GM13976 (cell line): ENCODE measurements at regions not wholly inside any gene's neighbourhood (a gene's known extent, or its start where the extent isn't known, plus 50 kb on each side); places are given as distances from the start of the nearest gene placed in this dataset.

Experiments
- DNase-seq: peaks from one replicate; pipeline ENCODE4 v3.0.0; 2012; ENCODE audit warnings: low spot score
- in situ Hi-C: fragments of 300-500 bp; cut with MboI; formaldehyde crosslinking; loops from one replicate; pipeline ENCODE4 v1.12.0; 2022; ENCODE audit warnings: low sequenced_read_pairs, mixed read lengths, inconsistent platforms; ENCODE audit not compliant: unreplicated experiment
- TF ChIP-seq, protein P1 (sequence below): IDR thresholded peaks from 2 replicates; pipeline ENCODE4 v1.5.1; 2012; ENCODE audit warnings: borderline replicate concordance, mild to moderate bottlenecking; ENCODE audit not compliant: insufficient read depth; ENCODE audit errors: extremely low read depth, missing control alignments, control extremely low read depth

DNA sequence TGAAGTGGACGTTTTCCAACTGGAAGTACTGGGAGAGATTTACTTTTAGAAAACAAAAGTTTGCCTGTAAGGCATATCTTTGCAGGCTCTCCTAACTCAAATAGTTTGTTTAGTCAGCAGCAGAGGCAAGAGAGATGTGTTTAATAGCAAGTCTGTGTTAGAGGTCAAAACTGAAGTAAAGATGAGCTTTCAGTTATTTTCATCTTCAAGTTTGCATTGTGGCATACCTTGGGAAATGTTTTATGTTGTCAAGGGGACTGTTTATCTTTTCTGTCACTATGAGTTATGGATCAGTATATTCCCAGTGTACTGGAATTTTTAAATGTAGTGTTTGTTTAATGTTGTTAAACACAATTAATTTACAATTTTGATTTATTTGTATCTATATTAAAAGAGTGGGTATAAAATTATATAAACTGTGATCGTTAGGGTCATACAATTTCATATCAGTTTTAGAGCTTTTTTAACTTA, 169.7 kb upstream of the PPP1R3A start:
- TF ChIP-seq, protein P1, sequence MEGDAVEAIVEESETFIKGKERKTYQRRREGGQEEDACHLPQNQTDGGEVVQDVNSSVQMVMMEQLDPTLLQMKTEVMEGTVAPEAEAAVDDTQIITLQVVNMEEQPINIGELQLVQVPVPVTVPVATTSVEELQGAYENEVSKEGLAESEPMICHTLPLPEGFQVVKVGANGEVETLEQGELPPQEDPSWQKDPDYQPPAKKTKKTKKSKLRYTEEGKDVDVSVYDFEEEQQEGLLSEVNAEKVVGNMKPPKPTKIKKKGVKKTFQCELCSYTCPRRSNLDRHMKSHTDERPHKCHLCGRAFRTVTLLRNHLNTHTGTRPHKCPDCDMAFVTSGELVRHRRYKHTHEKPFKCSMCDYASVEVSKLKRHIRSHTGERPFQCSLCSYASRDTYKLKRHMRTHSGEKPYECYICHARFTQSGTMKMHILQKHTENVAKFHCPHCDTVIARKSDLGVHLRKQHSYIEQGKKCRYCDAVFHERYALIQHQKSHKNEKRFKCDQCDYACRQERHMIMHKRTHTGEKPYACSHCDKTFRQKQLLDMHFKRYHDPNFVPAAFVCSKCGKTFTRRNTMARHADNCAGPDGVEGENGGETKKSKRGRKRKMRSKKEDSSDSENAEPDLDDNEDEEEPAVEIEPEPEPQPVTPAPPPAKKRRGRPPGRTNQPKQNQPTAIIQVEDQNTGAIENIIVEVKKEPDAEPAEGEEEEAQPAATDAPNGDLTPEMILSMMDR, result no peak
- DNase-seq, result no peak
- in situ Hi-C loops, result no loop called here

DNA sequence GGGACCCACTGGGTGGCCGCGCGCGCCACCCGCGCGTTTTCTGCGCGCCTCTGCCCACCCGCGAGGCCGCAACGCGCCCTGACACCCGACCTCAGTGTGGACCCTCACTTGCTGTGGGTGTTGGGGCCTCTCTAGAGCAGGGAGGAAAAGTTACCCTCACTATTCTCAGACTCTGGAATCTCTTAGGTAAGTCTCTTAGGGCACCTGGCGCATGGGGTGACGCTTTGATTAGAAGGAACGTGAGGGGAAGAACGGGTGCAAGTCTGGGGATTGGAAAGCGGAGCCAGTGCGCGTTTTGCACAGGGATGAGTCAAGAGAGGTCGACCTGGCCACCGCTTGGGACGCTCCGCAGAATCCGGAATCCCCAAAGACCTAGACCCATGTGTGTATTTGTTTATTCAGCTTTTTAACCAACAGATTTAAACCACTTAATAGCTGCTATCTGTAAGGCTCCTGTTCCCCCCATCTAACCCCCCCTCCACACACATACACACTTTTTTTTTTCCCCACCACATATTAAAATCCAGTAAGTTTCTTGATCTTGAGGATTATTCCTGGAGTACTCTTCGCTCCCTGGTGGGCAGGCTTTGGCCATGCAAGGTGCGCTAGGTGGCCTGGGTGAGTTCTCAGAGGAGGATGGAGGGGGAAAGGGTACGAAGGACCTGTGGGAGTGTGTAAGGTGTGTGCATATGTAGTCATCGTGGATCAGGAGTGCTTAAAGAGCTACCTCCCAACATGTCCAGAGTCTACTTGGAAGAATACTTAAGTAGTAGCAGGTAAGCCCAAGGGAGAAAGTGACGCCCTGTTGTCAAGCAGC, 169.1 kb upstream of the PPP1R3A start:
- in situ Hi-C loops, result no loop called here
- no peak for DNase-seq
- TF ChIP-seq, protein P1, result no peak

DNA sequence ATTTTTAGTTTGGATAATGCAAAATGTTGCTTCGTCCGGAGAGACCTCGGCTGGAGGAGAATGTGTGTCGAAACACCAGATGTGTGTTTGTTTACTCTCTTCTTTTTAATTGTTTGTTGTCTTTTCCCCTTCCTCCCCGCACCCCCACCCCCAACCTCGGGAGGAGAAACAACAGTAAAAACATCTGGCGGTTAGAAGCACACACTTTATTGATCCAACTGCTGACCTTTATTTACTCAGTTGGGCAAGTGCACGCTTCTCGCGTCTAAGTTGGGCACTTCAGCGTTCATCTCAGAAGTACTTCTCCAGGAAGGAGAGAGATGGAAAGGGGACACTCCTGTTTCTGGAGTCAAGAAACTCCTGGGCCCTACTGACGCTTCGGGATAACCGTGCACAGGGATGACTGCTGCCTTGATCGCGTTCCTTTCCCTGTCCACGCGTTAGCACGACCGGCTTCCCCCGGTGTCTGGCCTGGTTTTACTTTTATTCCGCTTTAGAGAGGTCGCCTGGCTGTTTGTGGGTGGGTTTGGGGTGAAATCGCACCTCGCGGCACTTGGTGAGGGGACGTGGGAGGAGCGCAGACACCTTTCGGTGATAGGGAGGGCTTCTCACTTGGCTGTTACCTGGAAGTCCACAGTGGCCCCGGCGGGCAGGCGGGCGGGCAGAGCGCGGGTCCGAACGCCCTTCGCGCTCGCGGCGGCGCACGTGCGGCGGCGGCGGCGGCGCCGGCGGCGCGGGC, 168.3 kb upstream of the PPP1R3A start:
- TF ChIP-seq, protein P1, result no peak
- DNase-seq, result peak; percentile 30
- in situ Hi-C loops, result no loop called here

DNA sequence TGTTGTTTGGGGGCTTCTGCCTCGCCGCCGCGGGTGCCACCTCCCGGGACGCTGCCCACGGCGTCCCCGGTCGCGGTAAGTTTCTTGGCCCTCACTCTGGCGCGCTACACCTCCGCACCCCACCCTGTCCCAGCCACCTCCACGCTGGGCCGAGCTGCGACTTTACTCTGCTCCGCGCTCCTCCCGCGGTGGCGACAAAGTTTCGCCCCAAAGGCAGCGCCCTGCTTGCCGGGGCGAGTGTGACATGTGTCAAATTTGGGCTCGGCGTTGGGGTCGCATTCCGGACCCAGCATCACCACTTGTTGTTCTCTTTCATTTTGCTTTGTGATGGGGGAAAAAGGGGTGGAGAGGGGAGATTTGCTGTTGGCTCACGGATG, 167.7 kb upstream of the PPP1R3A start:
- TF ChIP-seq, protein P1, result no peak
- DNase-seq, result peak; percentile 34
- in situ Hi-C loops, result no loop called here

DNA sequence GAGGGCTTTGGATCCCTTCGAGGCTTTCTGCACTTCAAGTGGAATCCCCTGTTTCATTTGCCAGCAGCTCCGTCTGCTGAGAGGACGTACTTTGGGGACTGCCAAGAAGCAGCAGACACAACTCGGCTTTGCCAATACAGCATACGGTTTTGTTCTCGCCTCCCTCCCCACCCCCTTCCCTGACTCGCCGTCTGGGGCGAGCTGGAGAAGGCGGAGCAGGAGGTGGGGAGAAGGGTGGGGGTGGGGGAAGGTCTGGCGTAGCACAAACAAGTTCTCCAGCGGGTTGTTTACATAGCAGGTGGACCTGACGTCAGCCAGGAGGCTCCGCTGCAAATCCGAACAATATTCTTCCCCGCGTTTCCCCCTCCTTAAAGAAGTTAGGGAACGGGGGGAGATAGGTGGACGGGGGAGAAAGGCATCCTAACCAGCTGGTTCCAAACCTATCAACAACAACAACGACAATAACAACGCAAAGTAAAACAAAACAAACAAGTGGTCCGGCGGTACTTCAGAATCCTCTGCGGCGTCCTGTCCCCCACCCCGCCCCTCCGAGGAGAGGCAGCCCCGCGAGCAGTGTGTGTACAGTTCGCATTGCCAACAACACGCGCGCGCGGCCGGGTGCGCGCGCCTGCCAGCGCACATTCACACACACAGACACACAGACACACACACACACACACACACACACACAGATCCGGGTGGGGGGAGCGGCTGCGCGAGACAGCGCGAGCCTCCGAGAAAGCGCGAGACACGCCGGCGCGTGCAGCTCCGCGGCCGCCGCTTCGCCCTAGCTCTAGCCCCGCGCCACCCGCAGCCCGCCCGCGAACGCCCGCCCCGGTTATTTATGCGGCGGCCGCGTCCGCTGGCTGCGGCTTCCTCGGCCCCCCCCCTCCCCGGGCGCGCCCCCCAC, 167.0 kb upstream of the PPP1R3A start:
- in situ Hi-C loops, result no loop called here
- TF ChIP-seq, protein P1, result no peak
- peak; percentile 66 for DNase-seq

DNA sequence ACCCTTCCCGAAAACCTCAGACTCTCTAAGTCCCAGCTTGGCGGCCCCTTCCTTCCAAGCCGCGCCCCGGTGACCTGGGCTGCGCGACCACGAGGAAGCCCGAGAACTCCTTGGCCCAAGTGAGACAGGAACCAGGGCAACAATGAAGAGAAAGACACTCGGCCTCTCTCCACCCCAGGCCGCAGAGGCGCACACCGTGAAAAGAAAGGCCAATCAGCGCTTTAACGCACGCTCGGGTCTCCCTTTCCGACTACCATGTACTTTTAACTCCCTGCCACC, 166.4 kb upstream of the PPP1R3A start:
- in situ Hi-C loops, result no loop called here
- DNase-seq, result no peak

More for the DNA sequence above, 166.4 kb upstream of the PPP1R3A start:
- TF ChIP-seq, protein P1, result no peak
